HG03066 (cell line): ENCODE measurements at regions not wholly inside any gene's neighbourhood (a gene's known extent, or its start where the extent isn't known, plus 50 kb on each side); places are given as distances from the start of the nearest gene placed in this dataset.
"Not testable (repeated sequence)": the region's sequence is repeated elsewhere in the genome, so short reads cannot be mapped to it uniquely, and the experiment has no call there.

Experiments used
- ATAC-seq: cut with Tn5 transposase; IDR thresholded peaks from one replicate; pipeline ENCODE4 v1.9.1; 2021; ENCODE audit warnings: low read depth; ENCODE audit not compliant: unreplicated experiment

- ATAC-seq = no peak
Observed at GRCh38 chr10:53233749-53234148, 461.2 kb upstream of the MBL2 start.

DNA sequence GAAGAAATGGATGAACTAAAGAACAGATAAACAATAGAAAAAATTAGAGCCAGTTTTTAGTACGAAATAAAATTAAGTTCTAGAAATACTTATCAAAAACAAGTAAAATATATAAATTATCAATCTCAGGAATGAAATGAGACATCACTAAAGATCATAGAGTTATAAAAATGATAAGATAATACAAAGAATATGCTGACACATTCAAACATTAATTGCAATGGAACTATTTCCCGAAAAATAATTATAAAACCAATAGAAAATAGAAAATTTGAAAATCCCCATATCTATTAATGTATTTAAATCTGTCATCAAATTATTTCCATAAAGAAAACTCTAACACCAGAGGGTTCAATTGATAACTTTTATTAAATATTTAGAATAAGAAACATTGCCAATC lies 458.1 kb upstream of the MBL2 start:
- ATAC-seq = no peak

GRCh38 chr10:53223851-53224250 lies 451.3 kb upstream of the MBL2 start:
- ATAC-seq = no peak

- ATAC-seq = no peak
Observed at GRCh38 chr10:53222806-53223205, 450.2 kb upstream of the MBL2 start.

GRCh38 chr10:53209944-53210611 lies 437.5 kb upstream of the MBL2 start:
- no peak for ATAC-seq

GRCh38 chr10:53183733-53184132 lies 411.1 kb upstream of the MBL2 start:
- no peak for ATAC-seq

DNA sequence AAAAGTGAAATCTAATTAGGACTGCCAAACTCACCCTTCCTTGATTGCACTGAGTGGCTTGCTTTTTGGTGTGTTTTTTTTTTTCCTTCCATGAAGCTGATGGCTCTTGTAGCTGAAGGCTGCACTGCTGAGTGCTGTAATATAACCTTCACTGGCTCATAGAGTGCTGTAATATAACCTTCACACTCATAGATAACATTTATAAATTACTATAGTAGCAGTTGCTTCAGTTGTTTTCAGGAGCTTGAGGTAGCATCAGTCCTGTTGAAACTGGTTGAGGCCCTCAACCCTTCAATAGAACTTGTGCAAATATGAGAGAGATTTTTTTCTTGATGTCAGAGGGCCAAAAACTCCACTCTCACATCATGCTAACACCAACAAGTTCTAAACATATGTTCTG lies 404.9 kb upstream of the MBL2 start:
- no peak for ATAC-seq

GRCh38 chr10:53166325-53166724 lies 393.7 kb upstream of the MBL2 start:
- ATAC-seq = no peak

- no peak for ATAC-seq
Observed at GRCh38 chr10:53162856-53163255, 390.3 kb upstream of the MBL2 start.

DNA sequence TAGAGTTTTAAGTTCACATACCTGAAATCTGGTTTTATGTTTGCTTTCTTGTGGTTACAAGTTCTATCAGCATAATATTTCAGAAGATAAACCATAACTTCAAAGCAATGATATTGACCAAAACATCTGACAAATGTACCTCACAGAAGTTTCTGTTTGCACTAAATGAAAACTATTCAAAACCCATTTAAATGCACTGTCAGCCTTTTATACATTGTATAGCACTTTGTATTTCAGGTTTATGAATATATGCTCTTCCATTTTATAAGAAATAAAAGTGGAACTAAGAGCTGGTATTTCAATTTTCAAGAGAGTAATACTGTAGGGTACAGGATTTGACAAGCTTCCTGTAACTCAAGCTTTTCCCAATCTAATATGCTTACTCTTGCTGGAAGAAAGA lies 388.6 kb upstream of the MBL2 start:
- ATAC-seq = no peak

- not testable (repeated sequence) for ATAC-seq
Observed at GRCh38 chr10:53155674-53156073, 383.1 kb upstream of the MBL2 start.

- no peak for ATAC-seq
Observed at GRCh38 chr10:53153831-53154230, 381.2 kb upstream of the MBL2 start.

GRCh38 chr10:53140506-53140905 lies 367.9 kb upstream of the MBL2 start:
- ATAC-seq = no peak

DNA sequence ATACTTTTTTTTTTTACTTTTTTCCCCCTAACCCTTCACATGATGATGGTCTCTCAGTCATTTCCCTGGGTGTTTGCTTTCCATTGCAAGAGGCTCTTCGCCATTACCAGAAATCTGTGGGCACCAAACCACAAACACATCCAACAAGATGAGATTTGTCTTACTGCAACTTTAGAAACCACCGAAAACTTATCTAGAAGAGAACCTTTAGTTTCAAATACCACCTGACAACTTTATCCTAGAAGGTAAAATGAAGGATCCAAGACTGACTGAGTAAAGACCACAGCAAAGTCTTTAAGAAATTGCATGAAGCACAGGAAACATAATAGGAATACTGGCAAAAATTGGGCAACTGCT lies 363.3 kb upstream of the MBL2 start:
- ATAC-seq = no peak

DNA sequence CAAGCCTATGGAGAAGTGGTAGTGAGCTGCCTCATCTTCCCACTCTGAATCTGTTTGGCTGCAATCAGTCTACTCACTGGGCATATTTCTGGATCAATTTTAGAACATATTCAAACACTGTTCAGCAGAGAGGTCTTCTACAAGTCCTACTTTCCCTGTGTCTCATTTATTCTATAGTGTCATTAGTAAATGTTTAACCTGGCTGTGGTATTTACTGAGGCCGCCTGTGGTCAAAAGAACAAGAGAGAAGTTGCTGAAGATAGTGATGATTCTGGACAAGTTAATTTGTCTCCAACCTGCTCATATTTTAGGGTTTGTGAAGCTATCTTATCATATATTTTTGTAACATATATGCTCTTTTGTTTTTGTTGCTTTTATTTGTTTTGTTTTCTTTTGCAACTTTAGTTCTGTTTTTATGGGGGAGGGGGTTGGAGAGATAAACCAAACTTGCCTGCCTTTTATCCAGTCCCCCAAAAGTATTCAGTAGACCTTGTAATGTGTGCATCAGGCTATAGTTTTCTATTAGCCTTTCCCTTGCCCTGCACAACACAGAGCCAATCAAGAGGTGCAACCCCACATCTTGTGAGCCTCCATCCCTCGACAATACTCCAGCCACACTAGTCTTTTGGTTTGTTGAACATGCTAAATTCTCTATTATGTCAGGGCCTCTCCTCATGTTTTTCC lies 362.8 kb upstream of the MBL2 start:
- peak; percentile 80 for ATAC-seq

GRCh38 chr10:53134050-53134449 lies 361.5 kb upstream of the MBL2 start:
- ATAC-seq = no peak

GRCh38 chr10:53130337-53130736 lies 357.8 kb upstream of the MBL2 start:
- no peak for ATAC-seq

- no peak for ATAC-seq
Observed at GRCh38 chr10:53127686-53128085, 355.1 kb upstream of the MBL2 start.

DNA sequence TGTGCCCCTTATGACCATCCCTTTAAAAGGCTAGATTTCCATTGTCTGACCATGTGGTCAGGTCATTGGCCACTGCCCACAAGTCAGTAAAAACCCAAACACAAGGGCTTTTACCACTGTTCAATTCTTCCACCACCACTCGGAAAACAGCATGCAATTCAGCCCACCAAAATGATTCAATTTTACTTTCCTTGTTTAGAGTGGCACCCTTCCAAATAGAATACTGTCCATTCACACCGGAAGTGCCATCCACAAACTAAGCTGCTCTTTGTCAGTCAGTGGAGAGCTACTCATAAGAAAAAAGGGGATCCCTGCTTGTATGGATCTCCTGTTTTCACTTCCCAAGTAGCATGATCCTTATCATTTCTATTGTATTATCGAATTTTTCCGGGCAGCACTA lies 350.7 kb upstream of the MBL2 start:
- ATAC-seq = no peak

DNA sequence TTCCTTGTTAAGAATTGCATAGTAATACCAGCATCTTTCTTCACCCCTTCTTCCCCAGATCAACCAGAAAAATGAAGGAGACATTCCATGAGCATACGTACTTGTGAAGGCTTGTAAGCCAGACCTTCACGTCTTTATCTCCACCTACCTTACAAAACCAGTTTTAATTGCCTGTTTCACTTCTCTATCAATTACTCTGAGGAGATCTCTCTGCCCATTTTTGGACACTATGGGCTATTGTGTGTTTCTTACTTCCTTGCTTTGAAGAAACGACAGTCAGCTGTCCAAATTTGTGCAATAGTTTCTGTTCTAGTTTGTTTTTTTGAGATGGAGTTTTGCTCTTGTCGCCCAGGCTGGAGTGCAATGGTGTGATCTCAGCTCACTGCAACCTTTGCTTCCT lies 349.7 kb upstream of the MBL2 start:
- no peak for ATAC-seq

DNA sequence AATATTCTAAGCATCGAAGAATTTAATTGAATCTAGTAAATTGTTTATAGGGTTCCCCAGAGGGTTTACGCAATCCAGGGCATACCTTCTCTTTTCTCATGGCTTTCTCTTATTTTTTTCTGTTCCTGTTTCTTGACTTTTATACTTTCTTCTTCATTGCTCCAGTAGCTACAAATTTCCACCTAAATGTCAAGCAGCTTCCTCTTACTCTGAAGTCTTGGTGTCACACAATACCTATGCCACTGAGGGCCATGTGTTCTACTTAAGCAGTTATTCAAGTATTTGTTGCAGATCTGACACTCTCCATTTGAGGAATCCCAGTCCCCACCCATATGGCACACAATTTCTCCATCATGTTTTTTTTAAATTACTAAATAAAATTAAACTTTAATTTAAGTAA lies 343.1 kb upstream of the MBL2 start:
- ATAC-seq = no peak

DNA sequence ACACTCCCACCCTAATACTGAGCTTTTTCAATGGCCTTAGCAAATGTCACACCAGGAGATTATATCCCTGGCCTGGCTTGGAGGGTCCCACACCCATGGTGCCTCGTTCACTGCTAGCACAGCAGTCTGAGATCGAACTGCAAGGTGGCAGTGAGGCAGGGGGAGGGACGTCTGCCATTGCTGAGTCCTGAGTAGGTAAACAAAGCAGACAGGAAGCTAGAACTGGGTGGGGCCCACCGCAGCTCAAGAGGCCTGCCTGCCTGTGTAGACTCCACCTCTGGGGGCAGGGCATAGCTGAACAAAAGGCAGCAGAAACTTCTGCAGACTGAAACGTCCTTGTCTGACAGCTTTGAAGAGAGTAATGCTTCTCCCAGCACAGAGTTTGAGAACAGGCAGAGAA lies 338.9 kb upstream of the MBL2 start:
- ATAC-seq = no peak

GRCh38 chr10:53109320-53109719 lies 336.7 kb upstream of the MBL2 start:
- no peak for ATAC-seq
